HepG2 (cell line): ENCODE measurements at regions not wholly inside any gene's neighbourhood (a gene's known extent, or its start where the extent isn't known, plus 50 kb on each side); places are given as distances from the start of the nearest gene placed in this dataset.
"Not testable (repeated sequence)": the region's sequence is repeated elsewhere in the genome, so short reads cannot be mapped to it uniquely, and the experiment has no call there.

Source experiments
- CHD4 ChIP-seq: fragments of 200-600 bp; sonication (generic); IDR thresholded peaks from 2 replicates; pipeline ENCODE4 v1.7.0; 2017; ENCODE audit warnings: mild to moderate bottlenecking, low read length, borderline replicate concordance
- NFRKB ChIP-seq: fragments of 450-650 bp; IDR thresholded peaks from 2 replicates; pipeline ENCODE4 v1.6.1; 2017
- NFYB ChIP-seq: sonication (generic); formaldehyde crosslinking; IDR thresholded peaks from 2 replicates; pipeline ENCODE4 v1.4.0; 2020; ENCODE audit warnings: missing genetic modification reagents
- SIN3A ChIP-seq: IDR thresholded peaks from 2 replicates; pipeline ENCODE4 v1.6.1; 2011; ENCODE audit warnings: low read depth, mild to moderate bottlenecking, control low read depth, low read length, borderline replicate concordance
- U2AF2 ChIP-seq: fragments of 200-400 bp; formaldehyde crosslinking; IDR thresholded peaks from 2 replicates; pipeline ENCODE4 v1.6.1; 2017; ENCODE audit warnings: low read depth, mild to moderate bottlenecking, low read length

- TF ChIP-seq NFRKB; SIN3A; NFYB (CRISPR knock-in tag); CHD4; U2AF2: not testable (repeated sequence)
These were observed 766.9 kb upstream of the TPTE start for GRCh38 chr21:9754434-9754833.
